Endothelial cell of umbilical vein (primary cell): ENCODE measurements at regions not wholly inside any gene's neighbourhood (a gene's known extent, or its start where the extent isn't known, plus 50 kb on each side); places are given as distances from the start of the nearest gene placed in this dataset.

Experiments used
- BruUV-seq: library from RNA; stranded (reverse); fragments of 400-500 nt; replicated peaks from 2 replicates; lab custom pipeline; 2021; lab: Mats Ljungman, UMichigan
- CTCF ChIA-PET: fragments of 300-600, 350-600 bp; sonication (Branson Sonifier 250); formaldehyde crosslinking; loops from one replicate; lab custom pipeline; 2021; ENCODE audit warnings: antibody characterized with exemption, inconsistent platforms; lab: Charles Lee
- POLR2A ChIA-PET: fragments of 300-600, 350-600 bp; sonication (Branson Sonifier 250); formaldehyde crosslinking; loops from one replicate; lab custom pipeline; 2021; ENCODE audit warnings: antibody characterized with exemption, inconsistent platforms; lab: Charles Lee
- DNase-seq: peaks from one replicate; pipeline ENCODE4 v3.0.0-alpha.2; 2011; ENCODE audit warnings: low read depth, low spot score
- FAIRE-seq: peaks from 2 replicates; lab custom pipeline; 2011; peaks lifted over from hg19 to GRCh38; lab: Jason Lieb, UNC
- H2AFZ ChIP-seq: 2 replicates; pipeline ENCODE4 v1.6.0; 2012; ENCODE audit warnings: low read depth, low read length, control low read depth, inconsistent platforms
- H3K27ac ChIP-seq: 2 replicates; pipeline ENCODE4 v1.5.1; 2011; ENCODE audit warnings: low read depth, mild to moderate bottlenecking, control low read depth, low read length, moderate library complexity; ENCODE audit not compliant: insufficient read depth
- H3K27me3 ChIP-seq, 2 experiments: 2 replicates each; pipeline versions ENCODE4 v1.6.0 to v1.6.1; 2011; ENCODE audit warnings: low read length in 2 of 2, mixed read lengths in 1 of 2; ENCODE audit not compliant: control insufficient read depth in 2 of 2, insufficient read depth in 2 of 2
- H3K36me3 ChIP-seq, 2 experiments: 2 replicates in 1 of 2; 3 replicates in 1 of 2; pipeline ENCODE4 v1.5.1; 2011; ENCODE audit warnings: low read length in 2 of 2, mild to moderate bottlenecking in 1 of 2, moderate library complexity in 1 of 2; ENCODE audit not compliant: control insufficient read depth in 2 of 2, insufficient read depth in 2 of 2; ENCODE audit errors: extremely low read depth in 1 of 2
- H3K4me1 ChIP-seq: 3 replicates; pipeline ENCODE4 v1.5.1; 2011; ENCODE audit warnings: mild to moderate bottlenecking, low read length; ENCODE audit not compliant: control insufficient read depth, insufficient read depth; ENCODE audit errors: extremely low read depth
- H3K4me2 ChIP-seq: 2 replicates; pipeline ENCODE4 v1.6.1; 2011; ENCODE audit warnings: low read length, control low read depth, mixed read lengths; ENCODE audit not compliant: insufficient read depth
- H3K4me3 ChIP-seq, 3 experiments: fragments of 200-600 bp in 1 of 3; sonication (generic), shearing (Covaris generic) in 1 of 3; replicated peaks in 1 of 3; 2 replicates each; pipeline ENCODE4 v1.5.1; 2011 to 2016; ENCODE audit warnings: control low read depth in 3 of 3, low read length in 3 of 3, mild to moderate bottlenecking in 2 of 3, inconsistent platforms in 1 of 3, low read depth in 1 of 3, moderate library complexity in 1 of 3; ENCODE audit not compliant: insufficient read depth in 1 of 3
- H3K79me2 ChIP-seq: 2 replicates; pipeline ENCODE4 v1.6.0; 2012; ENCODE audit warnings: low read length, inconsistent platforms; ENCODE audit not compliant: control insufficient read depth, insufficient read depth
- H3K9ac ChIP-seq: replicated peaks from 2 replicates; pipeline ENCODE3; 2011; ENCODE audit warnings: low read length, control low read depth; ENCODE audit not compliant: insufficient read depth; ENCODE audit errors: extremely low read depth
- H3K9me1 ChIP-seq: replicated peaks from 3 replicates; pipeline ENCODE4 v1.6.0; 2011; ENCODE audit warnings: mild to moderate bottlenecking, low read length; ENCODE audit not compliant: control insufficient read depth, insufficient read depth; ENCODE audit errors: extremely low read depth
- H3K9me3 ChIP-seq: replicated peaks from 2 replicates; pipeline ENCODE4 v1.5.1; 2012; ENCODE audit warnings: low read length, inconsistent platforms; ENCODE audit not compliant: control insufficient read depth, insufficient read depth
- H4K20me1 ChIP-seq: replicated peaks from 2 replicates; pipeline ENCODE3; 2011; ENCODE audit warnings: mild to moderate bottlenecking, low read length; ENCODE audit not compliant: control insufficient read depth, insufficient read depth; ENCODE audit errors: extremely low read depth
- CTCF ChIP-seq, 2 donors: IDR thresholded peaks; 1 replicate in 1 of 2; 2 replicates in 1 of 2; pipeline ENCODE4 v1.5.1; 2011; ENCODE audit warnings: low read length in 2 of 2, mild to moderate bottlenecking in 2 of 2, moderate library complexity in 2 of 2, control low read depth in 1 of 2, inconsistent platforms in 1 of 2, low read depth in 1 of 2; ENCODE audit not compliant: insufficient read depth in 1 of 2; ENCODE audit errors: extremely low read depth in 1 of 2
- EZH2 ChIP-seq: IDR thresholded peaks from 2 replicates; pipeline ENCODE4 v1.6.1; 2012; ENCODE audit warnings: borderline replicate concordance, low read depth, mild to moderate bottlenecking, moderate library complexity, low read length, inconsistent platforms; ENCODE audit not compliant: severe bottlenecking
- FOS ChIP-seq: IDR thresholded peaks from 2 replicates; pipeline ENCODE4 v1.6.1; 2011; ENCODE audit warnings: mild to moderate bottlenecking, low read length, moderate library complexity, borderline replicate concordance; ENCODE audit not compliant: insufficient read depth
- GATA2 ChIP-seq: IDR thresholded peaks from 2 replicates; pipeline ENCODE4 v1.7.0; 2011; ENCODE audit warnings: low read depth, mild to moderate bottlenecking, moderate library complexity, mixed read lengths, low read length; ENCODE audit not compliant: insufficient read length, insufficient read depth
- JUN ChIP-seq: IDR thresholded peaks from 2 replicates; pipeline ENCODE4 v1.6.1; 2011; ENCODE audit warnings: borderline replicate concordance, low read depth; ENCODE audit not compliant: insufficient read length, insufficient read depth
- MYC ChIP-seq: IDR thresholded peaks from one replicate; pipeline ENCODE4 v1.6.1; 2011; ENCODE audit warnings: mild to moderate bottlenecking, low read depth, low read length
- POLR2A ChIP-seq: IDR thresholded peaks from 2 replicates; pipeline ENCODE4 v1.6.1; 2012; ENCODE audit warnings: low read depth, mild to moderate bottlenecking, control low read depth, low read length
- POLR2AphosphoS5 ChIP-seq: IDR thresholded peaks from 2 replicates; pipeline ENCODE4 v1.6.1; 2012; ENCODE audit warnings: low read depth, mild to moderate bottlenecking, control low read depth, low read length, moderate library complexity; ENCODE audit not compliant: insufficient read depth
- dilution Hi-C: fragments of 300-500 bp; cut with MboI; formaldehyde crosslinking; loops from one replicate; pipeline ENCODE4 v1.15.0; 2019; ENCODE audit warnings: low sequenced_read_pairs; ENCODE audit not compliant: extremely low pct_ligation_motif_present
- intact Hi-C: fragments of 100-400 bp; cut with micrococcal nuclease; formaldehyde crosslinking; loops from one replicate; pipeline ENCODE4 v1.10.0; 2022
- TF ChIP-seq, protein P1 (sequence below): IDR thresholded peaks from 2 replicates; pipeline ENCODE4 v1.6.1; 2011; ENCODE audit not compliant: insufficient read depth, insufficient read length

DNA sequence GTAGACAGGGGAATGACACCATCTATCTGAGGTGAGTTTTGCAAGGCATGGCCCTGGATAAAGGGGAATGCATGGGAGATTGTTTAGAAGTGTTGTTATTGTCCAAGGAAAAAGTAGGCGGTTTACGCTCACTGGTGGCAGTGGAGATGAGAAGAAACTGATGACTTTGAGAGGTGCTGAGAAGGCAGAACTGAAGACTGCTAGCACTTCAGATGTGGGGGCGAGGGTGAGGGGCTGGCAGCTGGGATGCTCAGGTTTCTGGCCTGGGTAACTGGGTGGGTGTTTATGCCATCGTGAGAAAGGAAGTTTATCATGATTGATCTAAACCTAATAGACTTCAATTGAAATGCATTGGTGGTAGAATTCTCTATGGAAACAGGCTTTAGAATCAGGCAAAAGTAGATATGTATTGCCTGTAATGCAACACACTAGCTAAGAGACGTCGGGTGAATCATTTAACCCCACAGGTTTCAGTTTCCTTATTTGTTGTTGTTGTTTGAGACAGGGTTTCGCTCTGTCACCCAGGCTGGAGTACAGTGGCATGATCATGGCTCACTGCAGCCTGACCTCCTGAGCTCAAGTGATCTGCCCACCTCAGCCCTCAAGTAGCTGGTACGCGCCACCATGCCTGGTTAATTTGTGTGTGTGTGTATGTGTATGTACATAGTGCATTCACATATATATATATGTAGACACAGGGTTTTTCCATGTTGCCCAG is 123.5 kb downstream of the SLC24A2 start:
- Histone ChIP-seq H3K79me2 (no peaks in the 10 kb centered on the region), H3K4me3 (no peak overlapping the region), H3K27me3 (no peaks in the 10 kb centered on the region), H3K9me3 (no peaks in the 10 kb centered on the region), H3K36me3 (no peaks in the 10 kb centered on the region), H4K20me1 (no peaks in the 10 kb centered on the region), H3K4me1 (no peaks in the 10 kb centered on the region), H3K27ac (no peak overlapping the region), H3K9ac (no peak overlapping the region), H3K9me1 (no peaks in the 10 kb centered on the region), H2AFZ (no peak overlapping the region), H3K4me2 (no peak overlapping the region)
- CTCF ChIA-PET: no interaction called here
- no peak for FAIRE-seq
- no TSS peak for BruUV-seq
- POLR2A ChIA-PET: no interaction called here
- intact Hi-C loops: no loop called here
- TF ChIP-seq FOS (no peak), POLR2AphosphoS5 (no peak), CTCF (IDR thresholded peaks at IDR 0.05; ENCODE audit: extremely low read depth in 1 of 2, insufficient read depth in 1 of 2, low read depth in 1 of 2, low read length in 2 of 2) (no peak), POLR2A (no peak), MYC (no peak), GATA2 (no peak), EZH2 (no peak), JUN (no peak)
- TF ChIP-seq, protein P1, sequence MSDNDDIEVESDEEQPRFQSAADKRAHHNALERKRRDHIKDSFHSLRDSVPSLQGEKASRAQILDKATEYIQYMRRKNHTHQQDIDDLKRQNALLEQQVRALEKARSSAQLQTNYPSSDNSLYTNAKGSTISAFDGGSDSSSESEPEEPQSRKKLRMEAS: no peak
- DNase-seq: no peak
- dilution Hi-C loops: no loop called here
